Medulla oblongata (tissue), 1 donor: ENCODE measurements at regions not wholly inside any gene's neighbourhood (a gene's known extent, or its start where the extent isn't known, plus 50 kb on each side); places are given as distances from the start of the nearest gene placed in this dataset.

ENCODE experiments used
- DNase-seq: peaks from one replicate; pipeline ENCODE4 v3.0.0-alpha.2; 2015; ENCODE audit errors: extremely low spot score

DNA sequence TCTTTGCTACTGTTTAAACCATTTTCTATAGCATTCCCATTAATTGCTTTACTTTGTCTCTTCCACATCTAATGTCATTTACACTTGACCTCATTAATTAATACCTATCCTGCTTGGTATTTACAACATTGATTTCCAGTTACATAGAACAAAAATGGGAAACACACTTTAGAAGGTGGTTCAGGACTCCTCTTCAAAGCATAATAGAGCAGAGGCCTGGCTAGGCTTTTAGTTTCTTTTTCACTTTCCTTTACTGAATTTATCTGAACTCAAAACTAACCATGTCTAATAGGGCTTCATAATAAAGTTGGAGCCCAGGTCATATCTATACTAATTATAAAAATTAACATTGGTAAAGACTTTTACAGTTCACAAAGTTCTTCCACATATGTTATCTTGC is 648.0 kb upstream of the KIRREL3 start:
- DNase-seq: no peak

- DNase-seq: no peak
Measured at GRCh38 chr11:127644366-127644765, 643.8 kb upstream of the KIRREL3 start.

- DNase-seq: no peak
Measured at GRCh38 chr11:127643268-127644058, 642.9 kb upstream of the KIRREL3 start.

DNA sequence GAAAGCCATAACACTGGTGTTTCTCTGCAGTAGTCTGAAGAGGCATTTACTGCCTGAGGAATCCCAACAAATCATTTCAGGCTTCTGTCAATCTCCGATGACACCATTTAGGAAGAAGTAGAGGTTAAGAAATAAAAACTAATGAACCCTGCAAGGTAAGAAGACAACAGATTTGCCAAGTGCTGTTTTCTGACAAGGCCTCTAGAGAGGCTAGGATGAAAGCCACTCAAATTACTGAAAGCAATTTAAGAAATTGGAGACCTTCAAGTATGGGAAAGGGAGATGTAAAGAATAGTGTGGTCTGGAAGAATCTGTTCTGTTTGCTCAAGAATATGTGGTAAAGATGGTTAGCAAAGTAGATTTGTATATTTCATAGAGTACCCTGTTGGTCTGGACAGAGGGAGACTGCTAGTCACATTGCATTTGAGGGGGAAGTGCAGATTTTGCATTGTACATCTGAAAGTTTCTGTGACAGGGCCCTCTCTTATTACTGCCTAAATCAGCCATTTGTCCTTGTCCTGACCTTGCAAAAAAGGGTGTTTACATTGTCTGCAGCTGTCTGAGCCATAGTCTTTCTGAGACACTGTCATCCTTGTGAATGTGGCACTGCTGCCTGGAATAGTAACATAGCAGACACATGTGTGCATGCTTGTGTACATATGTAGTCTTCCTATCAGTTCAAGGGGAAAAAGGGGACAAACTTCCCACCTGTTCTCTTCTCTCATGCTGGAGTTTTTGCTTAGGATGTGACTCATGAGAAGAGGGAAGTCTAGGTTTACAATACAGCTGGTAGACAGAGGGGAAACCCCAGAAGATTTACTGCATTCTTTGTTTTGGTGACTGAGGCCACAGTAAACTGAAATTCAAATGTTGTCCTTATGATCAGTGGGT is 640.2 kb upstream of the KIRREL3 start:
- DNase-seq: no peak

DNA sequence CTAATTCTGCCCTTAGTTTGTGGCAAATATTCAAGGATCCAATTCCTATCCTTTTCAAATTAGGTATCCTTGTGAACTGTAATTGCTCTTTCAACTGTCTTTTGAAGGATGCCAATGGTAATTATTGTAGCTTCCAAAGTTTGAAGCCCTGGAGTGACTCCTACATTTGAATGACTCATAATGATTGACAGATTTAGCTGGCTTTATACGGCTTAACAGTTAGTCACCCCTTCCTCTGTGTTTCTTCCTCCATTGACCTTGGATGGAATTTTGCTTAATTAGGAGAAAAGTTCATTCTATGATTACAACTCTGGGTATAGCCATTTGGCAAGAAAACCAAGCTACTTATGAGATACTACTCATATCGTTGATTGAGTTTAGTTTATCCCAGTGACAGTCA is 639.3 kb upstream of the KIRREL3 start:
- no peak for DNase-seq

GRCh38 chr11:127632976-127633680 is 632.6 kb upstream of the KIRREL3 start:
- no peak for DNase-seq

GRCh38 chr11:127632546-127632945 is 632.0 kb upstream of the KIRREL3 start:
- DNase-seq: no peak

GRCh38 chr11:127631974-127632373 is 631.4 kb upstream of the KIRREL3 start:
- no peak for DNase-seq

- DNase-seq: no peak
Measured at GRCh38 chr11:127629200-127629599, 628.6 kb upstream of the KIRREL3 start.

DNA sequence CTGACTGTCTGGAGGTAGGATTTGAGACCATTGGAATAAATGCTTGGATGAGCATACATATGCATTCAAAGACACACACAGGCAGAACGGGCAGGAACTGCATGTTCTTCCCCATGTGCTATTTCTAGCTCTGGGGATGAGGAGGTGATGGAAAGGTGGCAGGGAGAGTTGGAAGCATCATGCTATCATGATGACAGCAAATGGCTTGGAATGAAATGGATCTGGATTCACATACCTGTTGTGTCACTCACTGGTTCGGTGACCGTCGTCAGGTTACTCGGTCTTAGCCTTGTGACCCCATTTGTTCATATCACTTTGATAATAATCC is 627.9 kb upstream of the KIRREL3 start:
- no peak for DNase-seq

DNA sequence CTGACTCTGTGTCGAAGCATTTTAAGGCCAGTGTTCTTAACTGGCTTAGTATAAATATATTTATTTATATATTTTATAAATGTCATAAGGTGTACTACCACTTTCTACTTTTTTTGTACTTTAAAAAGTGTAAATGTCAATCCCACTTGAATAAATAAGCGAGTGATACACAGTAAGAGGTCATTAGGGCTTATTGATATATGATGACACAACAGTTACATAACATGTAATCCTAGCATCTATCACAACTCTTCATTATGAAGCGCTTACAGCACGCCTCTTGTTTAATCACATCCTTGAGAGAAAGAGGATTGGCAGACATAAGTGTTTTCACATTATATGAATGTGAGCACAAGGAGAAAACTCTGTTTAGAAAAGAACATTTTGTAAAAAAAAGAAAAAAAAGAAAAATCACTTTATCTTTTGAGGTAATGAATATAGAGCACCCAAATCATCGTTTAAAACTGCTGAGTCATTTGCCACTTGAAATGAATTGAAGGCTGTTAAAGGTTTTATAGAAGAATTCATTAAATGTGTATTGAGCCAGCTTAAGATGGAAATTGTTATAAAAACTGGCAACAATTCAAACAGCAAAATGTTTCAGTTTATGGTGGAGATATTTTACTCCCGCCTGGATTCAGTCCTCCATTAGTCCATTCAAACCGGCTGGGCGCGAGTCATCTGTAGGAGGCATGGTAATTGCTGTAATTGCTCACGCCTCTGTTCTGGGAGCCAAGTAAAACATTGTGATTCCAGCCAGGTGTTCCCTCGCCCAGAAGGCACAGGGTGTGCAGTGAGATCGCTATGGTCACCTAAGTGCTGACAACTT is 627.3 kb upstream of the KIRREL3 start:
- DNase-seq: no peak

DNA sequence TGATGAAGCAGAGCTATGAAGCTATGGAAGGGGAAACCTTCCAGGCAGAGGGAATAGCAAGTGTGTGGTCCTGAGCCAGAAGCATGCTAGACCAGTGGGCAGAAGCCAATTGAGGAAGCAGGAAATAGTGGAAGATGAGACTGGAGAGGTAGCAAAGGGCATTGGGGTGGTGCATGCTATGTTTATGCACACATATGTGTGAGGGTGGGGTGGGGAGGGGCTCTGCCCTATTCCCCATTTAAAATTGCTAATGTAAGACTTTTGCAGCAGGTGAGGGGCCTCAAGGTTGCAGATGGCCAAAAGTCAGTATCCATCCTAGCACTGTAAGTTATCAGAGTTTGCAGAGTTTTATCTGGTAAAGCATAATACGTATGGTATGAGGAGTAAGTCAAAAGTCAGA is 626.6 kb upstream of the KIRREL3 start:
- DNase-seq: no peak

DNA sequence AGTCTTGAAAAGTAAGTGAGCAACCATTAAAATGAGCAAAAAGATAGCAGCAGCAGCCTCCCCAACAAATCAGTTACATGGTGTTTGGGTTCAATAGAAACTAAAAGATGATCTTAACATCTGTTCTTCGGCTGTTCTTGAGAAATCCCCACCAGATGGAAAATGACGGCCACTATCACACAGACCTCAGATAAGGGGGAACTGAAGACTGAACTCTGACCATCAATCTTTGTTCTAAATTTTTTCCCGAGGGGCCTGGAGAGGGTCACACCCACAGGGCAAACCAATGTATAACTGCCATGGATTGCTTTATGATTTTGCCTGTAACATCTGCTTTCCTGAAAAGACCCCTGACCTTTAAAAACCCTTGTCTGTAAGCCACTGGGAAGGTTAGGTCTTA is 624.8 kb upstream of the KIRREL3 start:
- DNase-seq: no peak

DNA sequence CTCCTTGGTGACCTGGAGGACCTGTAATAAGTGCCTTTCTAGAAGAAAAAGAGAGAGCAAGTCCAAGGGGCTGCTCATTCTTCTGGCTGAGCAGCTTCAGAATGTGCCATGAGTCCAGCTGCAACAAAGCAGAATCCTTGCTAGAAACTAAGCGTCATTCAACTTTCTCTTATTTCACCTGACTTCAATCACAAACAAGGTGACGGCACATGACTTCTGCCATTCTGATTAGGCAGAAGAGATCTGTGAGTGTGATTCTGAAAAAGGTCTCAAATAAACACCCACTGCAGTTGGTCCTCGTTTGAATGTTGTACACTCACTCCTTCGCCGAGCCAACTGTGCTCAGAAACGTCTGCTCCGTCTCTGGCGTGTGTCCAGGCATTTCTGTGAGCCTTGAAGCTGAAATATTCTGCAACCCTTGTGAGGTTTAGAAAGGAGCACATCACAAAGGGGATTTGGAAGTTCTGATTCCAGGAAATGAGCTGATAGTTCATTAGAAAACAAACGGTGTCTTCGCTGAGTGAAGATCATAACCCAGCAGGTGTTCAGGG is 623.8 kb upstream of the KIRREL3 start:
- DNase-seq: no peak

DNA sequence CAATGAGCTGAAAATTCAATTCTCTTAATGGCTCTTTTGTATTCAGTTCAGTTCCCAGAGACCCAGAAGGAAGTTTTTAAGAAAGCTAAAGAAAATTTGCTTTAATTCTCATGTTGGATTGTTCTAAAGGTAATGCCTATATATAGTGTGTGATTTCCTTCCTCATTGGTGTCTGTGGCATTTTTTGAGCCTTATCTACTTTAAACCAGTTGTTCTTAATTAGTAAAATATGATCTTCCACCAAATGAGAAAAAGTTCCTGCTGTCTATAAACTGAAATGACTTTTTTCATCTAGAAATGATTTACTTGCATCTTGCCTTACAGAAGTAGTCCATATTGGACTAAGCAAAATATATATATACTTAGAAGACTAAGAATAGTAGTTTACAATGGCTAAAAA is 622.1 kb upstream of the KIRREL3 start:
- DNase-seq: no peak

DNA sequence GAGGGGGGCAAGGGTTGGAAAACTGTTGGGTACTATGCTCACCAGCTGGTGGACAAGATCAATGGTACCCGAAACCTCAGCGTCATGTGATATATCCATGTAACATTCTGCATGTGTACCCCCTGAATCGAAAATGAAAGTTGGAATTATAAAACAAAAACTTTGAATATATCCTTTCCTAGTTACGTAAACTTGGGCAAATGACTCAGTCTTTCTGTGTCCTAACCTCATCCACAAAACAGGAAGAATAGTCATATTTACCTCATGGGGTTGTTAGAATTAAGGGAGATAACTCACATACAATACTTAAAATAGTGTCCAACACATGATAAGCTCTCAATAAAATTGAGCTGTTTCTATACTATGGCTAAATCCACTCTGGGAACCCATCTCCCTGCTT is 620.1 kb upstream of the KIRREL3 start:
- no peak for DNase-seq

DNA sequence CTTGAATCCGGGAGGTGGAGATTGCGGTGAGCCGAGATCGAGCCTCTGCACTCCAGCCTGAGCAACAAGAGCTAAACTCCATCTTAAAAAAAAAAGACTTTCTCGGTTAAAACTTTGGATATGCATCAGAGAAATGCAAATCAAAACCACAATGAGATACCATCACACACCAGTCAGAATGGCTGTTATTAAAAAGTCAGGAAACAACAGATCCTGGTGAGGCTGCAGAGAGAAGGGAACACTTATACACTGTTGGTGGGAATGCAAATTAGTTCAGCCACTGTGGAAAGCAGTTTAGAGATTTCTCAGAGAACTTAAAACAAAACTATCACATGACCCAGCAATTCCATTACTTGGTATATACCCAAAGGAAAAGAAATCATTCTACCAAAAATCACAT is 619.4 kb upstream of the KIRREL3 start:
- DNase-seq: no peak

DNA sequence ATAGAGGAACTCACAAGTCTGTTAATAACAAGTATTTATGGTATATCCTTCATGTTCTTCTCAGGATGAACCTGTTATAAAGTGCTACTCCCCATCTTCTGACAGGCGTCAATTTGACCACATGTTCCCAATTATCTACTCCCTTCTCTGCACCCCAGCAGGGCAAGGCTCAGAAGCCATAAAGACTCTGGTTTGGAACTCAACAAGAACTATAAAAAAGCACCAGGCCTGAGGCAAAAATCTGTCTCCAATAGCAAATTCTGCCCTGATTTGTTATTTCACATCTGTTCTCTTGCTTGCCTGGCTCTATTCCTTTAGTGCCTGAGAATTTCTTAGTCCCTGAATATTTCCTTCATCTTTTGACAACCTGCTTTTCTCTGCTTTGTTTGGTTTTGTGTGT is 618.2 kb upstream of the KIRREL3 start:
- DNase-seq: no peak

DNA sequence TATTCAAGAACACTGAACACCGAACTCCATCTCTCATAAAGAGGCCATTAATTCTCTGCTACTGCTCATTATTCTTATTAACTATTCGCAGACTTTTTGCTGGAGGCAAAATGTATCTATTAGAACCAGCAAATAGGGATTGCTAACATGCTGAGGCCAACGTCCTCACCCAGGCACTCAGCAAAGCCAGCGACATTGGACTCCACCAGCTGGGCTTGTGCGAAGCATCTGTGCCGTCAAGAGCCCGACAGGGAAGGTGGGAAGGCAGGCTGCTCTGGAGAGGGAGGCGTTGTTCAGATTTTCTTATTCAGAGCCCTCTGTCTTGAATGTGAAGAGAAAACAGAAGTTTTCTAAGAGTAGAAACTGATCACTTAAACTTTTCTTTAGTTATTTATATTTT is 615.6 kb upstream of the KIRREL3 start:
- DNase-seq: no peak

DNA sequence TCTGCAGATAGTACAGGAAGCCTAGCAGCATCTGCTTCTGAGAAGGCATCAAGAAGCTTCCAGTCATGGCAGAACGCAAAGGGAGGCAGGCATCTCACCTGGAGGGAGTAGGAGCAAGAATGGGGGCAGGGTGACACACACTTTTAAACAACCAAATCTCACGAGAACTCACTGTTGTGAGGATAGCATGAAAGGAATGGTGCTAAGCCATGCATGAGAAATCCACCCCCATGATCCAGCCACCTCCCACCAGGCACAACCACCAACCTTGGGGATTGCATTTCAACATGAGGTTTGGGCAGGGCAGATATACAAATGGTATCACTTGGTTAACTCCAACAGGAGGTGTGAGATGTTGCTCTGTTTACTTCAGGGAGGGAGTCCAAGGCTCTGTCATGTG is 612.0 kb upstream of the KIRREL3 start:
- no peak for DNase-seq

GRCh38 chr11:127609025-127609773 is 608.6 kb upstream of the KIRREL3 start:
- DNase-seq: no peak
